ENCODE measurements at regions not wholly inside any gene's neighbourhood (a gene's known extent, or its start where the extent isn't known, plus 50 kb on each side); places are given as distances from the start of the nearest gene placed in this dataset.

- ChIA-PET POLR2A (interaction anchor here (1.9 kb wide), 1 partner anchor 30 kb away, joined by 6 read pairs; no protein-coding TSS in a partner anchor), CTCF (ENCODE audit: unreplicated experiment) (no interaction called here)
- Histone ChIP-seq H3K79me2 (ENCODE audit: insufficient read depth, low read depth, low read length) (no peaks in the 10 kb centered on the region), H3K9me2 (ENCODE audit: insufficient read depth, low read length) (no peaks in the 10 kb centered on the region), H2AFZ (ENCODE audit: low read length) (no peak overlapping the region), H3K27ac (ENCODE audit: low read depth, low read length, poor library complexity, severe bottlenecking) (no peak overlapping the region), H3K9me3 (ENCODE audit: low read length) (no peaks in the 10 kb centered on the region), H3K4me3 (ENCODE audit: low read depth, low read length, poor library complexity, severe bottlenecking) (no peak overlapping the region), H3K4me2 (ENCODE audit: low read length) (no peak overlapping the region), H3K4me1 (ENCODE audit: insufficient read depth, low read length, poor library complexity, severe bottlenecking) (no peaks in the 10 kb centered on the region), H4K20me1 (ENCODE audit: insufficient read depth, low read length) (no peaks in the 10 kb centered on the region), H3K36me3 (ENCODE audit: insufficient read depth, low read length) (no peaks in the 10 kb centered on the region)
- DNase-seq (ENCODE audit: low spot score): no peak
- TF ChIP-seq EZH2phosphoT487 (IDR thresholded peaks at IDR 0.05; ENCODE audit: borderline replicate concordance, low read depth, low read length): no peak
- TF ChIP-seq, protein P1, sequence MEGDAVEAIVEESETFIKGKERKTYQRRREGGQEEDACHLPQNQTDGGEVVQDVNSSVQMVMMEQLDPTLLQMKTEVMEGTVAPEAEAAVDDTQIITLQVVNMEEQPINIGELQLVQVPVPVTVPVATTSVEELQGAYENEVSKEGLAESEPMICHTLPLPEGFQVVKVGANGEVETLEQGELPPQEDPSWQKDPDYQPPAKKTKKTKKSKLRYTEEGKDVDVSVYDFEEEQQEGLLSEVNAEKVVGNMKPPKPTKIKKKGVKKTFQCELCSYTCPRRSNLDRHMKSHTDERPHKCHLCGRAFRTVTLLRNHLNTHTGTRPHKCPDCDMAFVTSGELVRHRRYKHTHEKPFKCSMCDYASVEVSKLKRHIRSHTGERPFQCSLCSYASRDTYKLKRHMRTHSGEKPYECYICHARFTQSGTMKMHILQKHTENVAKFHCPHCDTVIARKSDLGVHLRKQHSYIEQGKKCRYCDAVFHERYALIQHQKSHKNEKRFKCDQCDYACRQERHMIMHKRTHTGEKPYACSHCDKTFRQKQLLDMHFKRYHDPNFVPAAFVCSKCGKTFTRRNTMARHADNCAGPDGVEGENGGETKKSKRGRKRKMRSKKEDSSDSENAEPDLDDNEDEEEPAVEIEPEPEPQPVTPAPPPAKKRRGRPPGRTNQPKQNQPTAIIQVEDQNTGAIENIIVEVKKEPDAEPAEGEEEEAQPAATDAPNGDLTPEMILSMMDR (conservative IDR thresholded peaks at IDR 0.05; ENCODE audit: low read length): no peak
- intact Hi-C loops (cut with micrococcal nuclease; ENCODE audit: unreplicated experiment): no loop called here
- no TSS peak for BruUV-seq (replicated peaks)
These were observed 110.0 kb upstream of the ARRDC3 start for GRCh38 chr5:91493086-91493485.

DNA sequence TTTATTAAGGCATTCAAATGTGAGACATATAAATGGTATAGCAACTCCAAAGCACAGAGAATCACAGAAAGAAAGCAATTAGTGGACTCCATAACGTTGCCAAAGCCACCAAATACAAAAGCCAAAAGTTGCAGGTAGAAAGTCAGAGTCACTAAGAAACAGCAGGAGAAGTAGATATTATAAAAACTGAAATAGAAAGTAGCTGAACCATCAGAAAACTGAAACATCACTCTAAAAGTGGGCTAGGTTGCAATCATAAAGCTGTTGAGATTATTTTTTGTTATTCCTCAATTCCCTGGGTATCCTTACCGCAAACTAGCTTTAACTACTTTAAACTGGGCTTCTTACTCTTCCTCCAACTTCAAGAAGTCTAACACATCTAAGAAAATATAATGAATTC, 108.1 kb upstream of the ARRDC3 start:
- intact Hi-C loops (cut with micrococcal nuclease; ENCODE audit: unreplicated experiment): no loop called here
- Histone ChIP-seq H3K27ac (ENCODE audit: low read depth, low read length, poor library complexity, severe bottlenecking) (no peak overlapping the region), H3K4me3 (ENCODE audit: low read depth, low read length, poor library complexity, severe bottlenecking) (no peak overlapping the region), H3K36me3 (ENCODE audit: insufficient read depth, low read length) (no peaks in the 10 kb centered on the region), H4K20me1 (ENCODE audit: insufficient read depth, low read length) (no peaks in the 10 kb centered on the region), H2AFZ (ENCODE audit: low read length) (no peak overlapping the region), H3K79me2 (ENCODE audit: insufficient read depth, low read depth, low read length) (no peaks in the 10 kb centered on the region), H3K9me3 (ENCODE audit: low read length) (no peaks in the 10 kb centered on the region), H3K4me1 (ENCODE audit: insufficient read depth, low read length, poor library complexity, severe bottlenecking) (no peaks in the 10 kb centered on the region), H3K9me2 (ENCODE audit: insufficient read depth, low read length) (no peaks in the 10 kb centered on the region), H3K4me2 (ENCODE audit: low read length) (no peak overlapping the region)
- BruUV-seq (replicated peaks): no TSS peak
- DNase-seq (ENCODE audit: low spot score): no peak
- CTCF ChIA-PET (ENCODE audit: unreplicated experiment): no interaction called here
- POLR2A ChIA-PET: interaction anchor here (0.7 to 1.0 kb wide), 3 partner anchors 9 to 189 kb away, joined by 3 to 5 read pairs (median 4); no protein-coding TSS in a partner anchor
- TF ChIP-seq, protein P1 (conservative IDR thresholded peaks at IDR 0.05; ENCODE audit: low read length): no peak
- no peak for TF ChIP-seq EZH2phosphoT487 (IDR thresholded peaks at IDR 0.05; ENCODE audit: borderline replicate concordance, low read depth, low read length)

DNA sequence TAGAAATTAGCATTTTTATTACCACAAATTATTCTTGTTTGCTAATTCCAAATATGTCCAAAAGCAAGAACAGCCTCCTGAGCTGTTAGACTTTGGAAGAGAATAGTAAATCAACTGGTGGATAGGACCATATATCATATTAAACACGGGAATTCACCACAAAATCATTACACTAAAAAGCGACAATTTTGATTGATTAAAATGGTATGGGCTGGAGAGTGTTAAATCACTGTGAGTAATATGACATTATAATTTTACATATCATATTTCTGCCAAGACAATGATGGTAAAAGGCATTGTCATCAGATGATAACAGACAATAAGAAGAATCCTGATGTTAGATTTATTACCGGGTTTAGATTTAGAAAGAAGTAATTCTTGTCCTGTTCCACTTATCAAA, 107.2 kb upstream of the ARRDC3 start:
- H3K4me2 ChIP-seq (ENCODE audit: low read length): no peak overlapping the region
- H3K9me3 ChIP-seq (ENCODE audit: low read length): no peaks in the 10 kb centered on the region
- H3K27ac ChIP-seq (ENCODE audit: low read depth, low read length, poor library complexity, severe bottlenecking): no peak overlapping the region
- H3K9me2 ChIP-seq (ENCODE audit: insufficient read depth, low read length): no peaks in the 10 kb centered on the region
- no peaks in the 10 kb centered on the region for H3K36me3 ChIP-seq (ENCODE audit: insufficient read depth, low read length)
- POLR2A ChIA-PET: no interaction called here
- intact Hi-C loops (cut with micrococcal nuclease; ENCODE audit: unreplicated experiment): no loop called here
- no peaks in the 10 kb centered on the region for H3K4me1 ChIP-seq (ENCODE audit: insufficient read depth, low read length, poor library complexity, severe bottlenecking)
- DNase-seq (ENCODE audit: low spot score): no peak
- H3K79me2 ChIP-seq (ENCODE audit: insufficient read depth, low read depth, low read length): no peaks in the 10 kb centered on the region
- H2AFZ ChIP-seq (ENCODE audit: low read length): no peak overlapping the region
- BruUV-seq (replicated peaks): no TSS peak
- CTCF ChIA-PET (ENCODE audit: unreplicated experiment): no interaction called here
- H4K20me1 ChIP-seq (ENCODE audit: insufficient read depth, low read length): no peaks in the 10 kb centered on the region
- H3K4me3 ChIP-seq (ENCODE audit: low read depth, low read length, poor library complexity, severe bottlenecking): no peak overlapping the region
- TF ChIP-seq EZH2phosphoT487 (IDR thresholded peaks at IDR 0.05; ENCODE audit: borderline replicate concordance, low read depth, low read length): no peak
- TF ChIP-seq, protein P1 (conservative IDR thresholded peaks at IDR 0.05; ENCODE audit: low read length): no peak

All from OCI-LY7 (cell line).